Fibroblast of mammary gland (primary cell): ENCODE measurements at regions not wholly inside any gene's neighbourhood (a gene's known extent, or its start where the extent isn't known, plus 50 kb on each side); places are given as distances from the start of the nearest gene placed in this dataset.

ENCODE experiments used
- DNase-seq: peaks from one replicate; pipeline ENCODE4 v3.0.0-alpha.2; 2010; ENCODE audit warnings: low read depth
- H3K4me3 ChIP-seq: 2 replicates; pipeline ENCODE4 v1.5.1; 2011; ENCODE audit warnings: low read depth, mild to moderate bottlenecking, low read length, moderate library complexity; ENCODE audit not compliant: control insufficient read depth
- TF ChIP-seq, protein P1 (sequence below): conservative IDR thresholded peaks from 2 replicates; pipeline ENCODE4 v1.5.1; 2011; ENCODE audit warnings: low read depth, low read length, inconsistent platforms; ENCODE audit not compliant: control insufficient read depth, insufficient read depth

DNA sequence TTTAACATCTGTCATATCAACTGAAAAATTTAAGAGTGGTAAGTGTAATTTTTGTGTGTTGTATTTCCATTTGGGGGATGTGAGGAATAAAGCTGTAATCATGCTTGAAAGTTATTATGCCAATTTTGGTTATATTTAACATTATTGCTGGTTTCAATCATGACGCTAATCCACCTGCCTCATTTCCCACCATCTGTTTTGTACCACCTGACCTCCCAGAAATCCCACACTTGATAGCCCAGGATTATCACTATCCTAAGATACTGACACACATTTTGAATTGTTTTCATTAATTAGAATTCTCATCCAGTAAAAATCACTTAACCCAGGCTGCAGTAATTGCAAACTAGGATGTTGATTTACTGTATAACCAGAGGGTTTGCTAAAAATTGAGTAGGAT lies 1119.8 kb downstream of the AACS start:
- TF ChIP-seq, protein P1, sequence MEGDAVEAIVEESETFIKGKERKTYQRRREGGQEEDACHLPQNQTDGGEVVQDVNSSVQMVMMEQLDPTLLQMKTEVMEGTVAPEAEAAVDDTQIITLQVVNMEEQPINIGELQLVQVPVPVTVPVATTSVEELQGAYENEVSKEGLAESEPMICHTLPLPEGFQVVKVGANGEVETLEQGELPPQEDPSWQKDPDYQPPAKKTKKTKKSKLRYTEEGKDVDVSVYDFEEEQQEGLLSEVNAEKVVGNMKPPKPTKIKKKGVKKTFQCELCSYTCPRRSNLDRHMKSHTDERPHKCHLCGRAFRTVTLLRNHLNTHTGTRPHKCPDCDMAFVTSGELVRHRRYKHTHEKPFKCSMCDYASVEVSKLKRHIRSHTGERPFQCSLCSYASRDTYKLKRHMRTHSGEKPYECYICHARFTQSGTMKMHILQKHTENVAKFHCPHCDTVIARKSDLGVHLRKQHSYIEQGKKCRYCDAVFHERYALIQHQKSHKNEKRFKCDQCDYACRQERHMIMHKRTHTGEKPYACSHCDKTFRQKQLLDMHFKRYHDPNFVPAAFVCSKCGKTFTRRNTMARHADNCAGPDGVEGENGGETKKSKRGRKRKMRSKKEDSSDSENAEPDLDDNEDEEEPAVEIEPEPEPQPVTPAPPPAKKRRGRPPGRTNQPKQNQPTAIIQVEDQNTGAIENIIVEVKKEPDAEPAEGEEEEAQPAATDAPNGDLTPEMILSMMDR: no peak
- no peak overlapping the region for H3K4me3 ChIP-seq
- no peak for DNase-seq

DNA sequence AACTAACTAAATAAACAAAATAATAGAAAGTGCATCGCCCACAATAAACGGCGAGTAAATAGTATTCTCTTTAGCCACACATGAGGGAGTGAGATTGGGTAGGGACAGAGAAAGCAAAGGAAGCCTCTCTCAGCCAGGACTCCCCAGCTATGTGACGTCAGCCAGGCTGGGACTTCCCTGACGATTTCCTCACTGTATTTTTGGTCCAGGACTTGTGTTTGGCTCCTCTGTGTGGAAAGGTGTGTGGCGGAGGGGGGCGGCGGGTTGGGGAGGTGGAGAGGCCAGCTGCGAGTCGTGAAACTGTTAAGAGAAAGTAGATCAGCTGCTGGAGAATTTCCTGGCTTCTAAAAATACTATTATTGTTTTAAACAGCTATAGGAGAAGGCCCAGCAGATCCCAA lies 1124.6 kb downstream of the AACS start:
- TF ChIP-seq, protein P1: no peak
- H3K4me3 ChIP-seq: no peak overlapping the region
- no peak for DNase-seq

DNA sequence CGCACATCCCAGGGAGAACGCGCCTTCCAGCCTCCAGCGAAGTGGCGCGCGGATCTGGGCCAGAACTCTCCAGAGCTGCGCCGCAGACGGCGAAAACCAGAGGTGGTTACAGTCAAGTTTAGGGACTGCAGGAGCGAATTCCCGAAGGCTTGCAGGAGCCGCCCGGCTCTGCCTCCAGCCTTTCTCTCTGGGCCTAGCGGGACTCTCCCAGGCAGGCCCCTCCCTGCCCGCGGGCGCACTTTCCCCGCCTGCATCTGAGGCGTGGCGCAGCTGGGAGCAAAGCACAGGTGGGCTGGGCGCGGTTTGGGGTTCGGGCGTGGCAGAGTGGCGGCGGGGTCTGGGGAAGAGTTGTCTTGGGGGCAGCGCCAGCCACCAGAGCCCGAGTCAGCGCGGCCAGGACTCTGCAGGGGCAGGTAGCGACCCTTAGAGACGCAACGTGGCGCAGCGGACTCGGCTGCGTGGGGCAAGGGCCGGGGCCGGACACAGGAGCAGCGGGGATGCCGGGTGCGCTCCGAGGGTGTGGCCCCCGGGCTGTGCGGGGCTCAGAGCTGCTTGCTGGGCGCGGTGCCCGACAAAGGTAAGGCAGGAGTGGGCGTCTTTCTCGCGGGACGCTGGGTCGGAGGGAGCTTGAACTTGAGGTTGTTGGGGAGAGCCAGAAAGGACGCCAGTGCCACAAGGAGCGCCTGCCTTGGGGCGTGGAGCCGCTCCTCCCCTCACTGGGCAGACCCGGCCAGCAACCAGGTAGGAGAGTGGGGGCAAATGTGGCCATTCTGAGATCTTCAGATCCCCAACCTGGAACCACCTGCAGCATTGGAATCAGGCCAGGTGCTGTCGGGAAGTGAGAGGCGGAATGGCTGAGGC lies 1126.0 kb downstream of the AACS start:
- TF ChIP-seq, protein P1: no peak
- DNase-seq: no peak
- no peak overlapping the region for H3K4me3 ChIP-seq

DNA sequence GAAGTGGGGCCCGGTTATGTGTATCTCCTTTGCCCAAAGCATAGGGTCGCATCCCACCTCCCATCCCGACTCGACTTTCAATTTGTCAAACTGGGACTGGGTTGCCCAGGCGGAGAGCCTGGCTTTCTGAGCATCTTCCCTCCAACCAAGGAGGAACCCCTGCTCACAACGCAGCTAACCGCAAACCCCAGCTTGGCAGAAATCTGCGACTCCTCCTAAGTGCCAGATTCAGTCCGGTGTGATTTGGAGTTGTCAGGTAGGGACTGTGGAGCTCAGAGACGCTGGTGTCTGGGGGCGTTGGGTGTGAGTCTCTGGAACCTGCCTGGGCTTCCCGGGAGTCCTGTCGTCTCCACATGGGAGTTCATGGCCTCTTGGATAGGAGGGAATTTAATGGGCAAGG lies 1126.7 kb downstream of the AACS start:
- no peak for DNase-seq
- H3K4me3 ChIP-seq: no peak overlapping the region
- TF ChIP-seq, protein P1: no peak

DNA sequence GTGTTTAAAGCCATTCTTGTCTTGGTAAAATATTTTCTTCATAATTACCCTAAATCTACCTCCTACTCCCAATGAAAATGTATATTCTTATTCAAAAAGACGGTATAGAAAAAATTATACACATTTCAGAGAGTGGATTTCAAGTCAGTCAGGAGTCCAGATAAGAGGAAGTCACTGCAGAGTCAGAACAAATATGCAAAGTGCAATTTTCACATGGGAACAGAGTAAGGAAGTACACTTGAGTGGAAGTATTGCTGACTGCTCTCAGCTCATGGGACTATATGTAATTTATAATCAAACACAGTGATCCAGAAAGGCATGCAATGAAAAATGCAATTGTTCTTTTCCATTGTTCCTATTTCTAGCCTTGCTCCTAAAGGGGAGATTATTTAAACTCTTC lies 1128.0 kb downstream of the AACS start:
- no peak overlapping the region for H3K4me3 ChIP-seq
- TF ChIP-seq, protein P1: no peak
- DNase-seq: no peak

DNA sequence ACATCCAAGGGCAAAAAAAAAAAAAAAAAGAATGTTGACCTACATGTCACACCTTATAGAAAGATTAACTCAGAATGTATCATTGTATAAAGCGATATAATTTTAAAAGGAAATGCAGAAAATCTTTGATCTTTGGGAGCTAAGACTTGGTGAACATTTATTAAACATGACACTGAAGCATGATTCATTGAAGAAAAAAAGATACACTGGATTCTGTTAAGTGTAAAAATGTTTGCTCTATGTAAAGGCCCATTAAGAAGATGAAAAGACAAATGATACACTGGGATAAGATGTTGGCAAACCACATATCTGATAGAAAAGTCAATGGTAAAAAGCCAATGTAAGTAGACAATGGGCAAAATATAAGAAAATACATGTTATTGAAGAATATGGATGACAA lies 1131.0 kb downstream of the AACS start:
- no peak for DNase-seq
- TF ChIP-seq, protein P1: no peak
- no peak overlapping the region for H3K4me3 ChIP-seq
